Endothelial cell of umbilical vein (primary cell): ENCODE measurements at regions not wholly inside any gene's neighbourhood (a gene's known extent, or its start where the extent isn't known, plus 50 kb on each side); places are given as distances from the start of the nearest gene placed in this dataset.

Experiments
- BruUV-seq: library from RNA; stranded (reverse); fragments of 400-500 nt; replicated peaks from 2 replicates; lab custom pipeline; 2021; lab: Mats Ljungman, UMichigan
- CTCF ChIA-PET: fragments of 300-600, 350-600 bp; sonication (Branson Sonifier 250); formaldehyde crosslinking; loops from one replicate; lab custom pipeline; 2021; ENCODE audit warnings: antibody characterized with exemption, inconsistent platforms; lab: Charles Lee
- POLR2A ChIA-PET: fragments of 300-600, 350-600 bp; sonication (Branson Sonifier 250); formaldehyde crosslinking; loops from one replicate; lab custom pipeline; 2021; ENCODE audit warnings: antibody characterized with exemption, inconsistent platforms; lab: Charles Lee
- DNase-seq: peaks from one replicate; pipeline ENCODE4 v3.0.0-alpha.2; 2011; ENCODE audit warnings: low read depth, low spot score
- FAIRE-seq: peaks from 2 replicates; lab custom pipeline; 2011; peaks lifted over from hg19 to GRCh38; lab: Jason Lieb, UNC
- H2AFZ ChIP-seq: 2 replicates; pipeline ENCODE4 v1.6.0; 2012; ENCODE audit warnings: low read depth, low read length, control low read depth, inconsistent platforms
- H3K27ac ChIP-seq: 2 replicates; pipeline ENCODE4 v1.5.1; 2011; ENCODE audit warnings: low read depth, mild to moderate bottlenecking, control low read depth, low read length, moderate library complexity; ENCODE audit not compliant: insufficient read depth
- H3K27me3 ChIP-seq, 2 experiments: 2 replicates each; pipeline versions ENCODE4 v1.6.0 to v1.6.1; 2011; ENCODE audit warnings: low read length in 2 of 2, mixed read lengths in 1 of 2; ENCODE audit not compliant: control insufficient read depth in 2 of 2, insufficient read depth in 2 of 2
- H3K36me3 ChIP-seq, 2 experiments: 2 replicates in 1 of 2; 3 replicates in 1 of 2; pipeline ENCODE4 v1.5.1; 2011; ENCODE audit warnings: low read length in 2 of 2, mild to moderate bottlenecking in 1 of 2, moderate library complexity in 1 of 2; ENCODE audit not compliant: control insufficient read depth in 2 of 2, insufficient read depth in 2 of 2; ENCODE audit errors: extremely low read depth in 1 of 2
- H3K4me1 ChIP-seq: 3 replicates; pipeline ENCODE4 v1.5.1; 2011; ENCODE audit warnings: mild to moderate bottlenecking, low read length; ENCODE audit not compliant: control insufficient read depth, insufficient read depth; ENCODE audit errors: extremely low read depth
- H3K4me2 ChIP-seq: 2 replicates; pipeline ENCODE4 v1.6.1; 2011; ENCODE audit warnings: low read length, control low read depth, mixed read lengths; ENCODE audit not compliant: insufficient read depth
- H3K4me3 ChIP-seq, 3 experiments: fragments of 200-600 bp in 1 of 3; sonication (generic), shearing (Covaris generic) in 1 of 3; replicated peaks in 1 of 3; 2 replicates each; pipeline ENCODE4 v1.5.1; 2011 to 2016; ENCODE audit warnings: control low read depth in 3 of 3, low read length in 3 of 3, mild to moderate bottlenecking in 2 of 3, inconsistent platforms in 1 of 3, low read depth in 1 of 3, moderate library complexity in 1 of 3; ENCODE audit not compliant: insufficient read depth in 1 of 3
- H3K79me2 ChIP-seq: 2 replicates; pipeline ENCODE4 v1.6.0; 2012; ENCODE audit warnings: low read length, inconsistent platforms; ENCODE audit not compliant: control insufficient read depth, insufficient read depth
- H3K9ac ChIP-seq: replicated peaks from 2 replicates; pipeline ENCODE3; 2011; ENCODE audit warnings: low read length, control low read depth; ENCODE audit not compliant: insufficient read depth; ENCODE audit errors: extremely low read depth
- H3K9me1 ChIP-seq: replicated peaks from 3 replicates; pipeline ENCODE4 v1.6.0; 2011; ENCODE audit warnings: mild to moderate bottlenecking, low read length; ENCODE audit not compliant: control insufficient read depth, insufficient read depth; ENCODE audit errors: extremely low read depth
- H3K9me3 ChIP-seq: replicated peaks from 2 replicates; pipeline ENCODE4 v1.5.1; 2012; ENCODE audit warnings: low read length, inconsistent platforms; ENCODE audit not compliant: control insufficient read depth, insufficient read depth
- H4K20me1 ChIP-seq: replicated peaks from 2 replicates; pipeline ENCODE3; 2011; ENCODE audit warnings: mild to moderate bottlenecking, low read length; ENCODE audit not compliant: control insufficient read depth, insufficient read depth; ENCODE audit errors: extremely low read depth
- CTCF ChIP-seq, 2 donors: IDR thresholded peaks; 1 replicate in 1 of 2; 2 replicates in 1 of 2; pipeline ENCODE4 v1.5.1; 2011; ENCODE audit warnings: low read length in 2 of 2, mild to moderate bottlenecking in 2 of 2, moderate library complexity in 2 of 2, control low read depth in 1 of 2, inconsistent platforms in 1 of 2, low read depth in 1 of 2; ENCODE audit not compliant: insufficient read depth in 1 of 2; ENCODE audit errors: extremely low read depth in 1 of 2
- EZH2 ChIP-seq: IDR thresholded peaks from 2 replicates; pipeline ENCODE4 v1.6.1; 2012; ENCODE audit warnings: borderline replicate concordance, low read depth, mild to moderate bottlenecking, moderate library complexity, low read length, inconsistent platforms; ENCODE audit not compliant: severe bottlenecking
- FOS ChIP-seq: IDR thresholded peaks from 2 replicates; pipeline ENCODE4 v1.6.1; 2011; ENCODE audit warnings: mild to moderate bottlenecking, low read length, moderate library complexity, borderline replicate concordance; ENCODE audit not compliant: insufficient read depth
- GATA2 ChIP-seq: IDR thresholded peaks from 2 replicates; pipeline ENCODE4 v1.7.0; 2011; ENCODE audit warnings: low read depth, mild to moderate bottlenecking, moderate library complexity, mixed read lengths, low read length; ENCODE audit not compliant: insufficient read length, insufficient read depth
- JUN ChIP-seq: IDR thresholded peaks from 2 replicates; pipeline ENCODE4 v1.6.1; 2011; ENCODE audit warnings: borderline replicate concordance, low read depth; ENCODE audit not compliant: insufficient read length, insufficient read depth
- MAX ChIP-seq: IDR thresholded peaks from 2 replicates; pipeline ENCODE4 v1.6.1; 2011; ENCODE audit not compliant: insufficient read depth, insufficient read length
- MYC ChIP-seq: IDR thresholded peaks from one replicate; pipeline ENCODE4 v1.6.1; 2011; ENCODE audit warnings: mild to moderate bottlenecking, low read depth, low read length
- POLR2A ChIP-seq: IDR thresholded peaks from 2 replicates; pipeline ENCODE4 v1.6.1; 2012; ENCODE audit warnings: low read depth, mild to moderate bottlenecking, control low read depth, low read length
- POLR2AphosphoS5 ChIP-seq: IDR thresholded peaks from 2 replicates; pipeline ENCODE4 v1.6.1; 2012; ENCODE audit warnings: low read depth, mild to moderate bottlenecking, control low read depth, low read length, moderate library complexity; ENCODE audit not compliant: insufficient read depth
- dilution Hi-C: fragments of 300-500 bp; cut with MboI; formaldehyde crosslinking; loops from one replicate; pipeline ENCODE4 v1.15.0; 2019; ENCODE audit warnings: low sequenced_read_pairs; ENCODE audit not compliant: extremely low pct_ligation_motif_present
- intact Hi-C: fragments of 100-400 bp; cut with micrococcal nuclease; formaldehyde crosslinking; loops from one replicate; pipeline ENCODE4 v1.10.0; 2022

DNA sequence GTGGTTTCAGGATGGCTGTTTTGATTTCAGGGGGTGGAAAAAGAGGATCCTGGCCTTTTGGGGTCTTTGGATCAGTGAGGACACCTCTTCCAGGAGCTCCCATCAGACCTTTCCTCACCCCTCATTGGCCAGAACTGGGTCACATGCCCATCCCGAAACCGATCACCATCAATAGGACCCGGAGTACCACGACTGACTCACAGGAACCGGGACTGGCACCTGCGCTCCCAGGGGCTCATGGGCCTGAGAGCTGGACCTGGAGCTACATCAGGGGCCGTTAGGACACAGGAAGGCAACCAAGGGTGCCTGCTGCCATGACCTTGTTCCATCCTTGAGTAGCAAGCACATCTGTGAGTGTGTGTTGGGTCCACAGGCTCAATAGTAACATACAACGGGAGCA is 180.4 kb downstream of the BMP7 start:
- Histone ChIP-seq H3K4me1 (no peaks in the 10 kb centered on the region), H3K9ac (no peak overlapping the region), H3K9me3 (peaks cover 2% of the 10 kb centered on the region), H3K27me3 (no peaks in the 10 kb centered on the region), H4K20me1 (no peaks in the 10 kb centered on the region), H3K9me1 (no peaks in the 10 kb centered on the region), H2AFZ (no peak overlapping the region), H3K4me3 (no peak overlapping the region), H3K36me3 (no peaks in the 10 kb centered on the region), H3K27ac (no peak overlapping the region), H3K79me2 (no peaks in the 10 kb centered on the region), H3K4me2 (no peak overlapping the region)
- DNase-seq, result no peak
- CTCF ChIA-PET, result no interaction called here
- FAIRE-seq, result no peak
- dilution Hi-C loops, result no loop called here
- POLR2A ChIA-PET, result no interaction called here
- intact Hi-C loops, result no loop called here
- TF ChIP-seq POLR2A (no peak), FOS (no peak), MYC (no peak), GATA2 (no peak), POLR2AphosphoS5 (no peak), MAX (no peak), CTCF (IDR thresholded peaks at IDR 0.05; ENCODE audit: extremely low read depth in 1 of 2, insufficient read depth in 1 of 2, low read depth in 1 of 2, low read length in 2 of 2) (no peak), EZH2 (no peak), JUN (no peak)
- no TSS peak for BruUV-seq
